Activated T-cell treated with anti-CD3 and anti-CD28 coated beads, Interleukin-2, amount 50 U/mL, for 4 hours (primary cell): ENCODE measurements at regions not wholly inside any gene's neighbourhood (a gene's known extent, or its start where the extent isn't known, plus 50 kb on each side); places are given as distances from the start of the nearest gene placed in this dataset.

Source experiments
- ATAC-seq, 2 donors: fragments of 200-7000 bp; cut with Tn5 transposase; one replicate each; pipeline ENCODE4 v1.10.0; 2021
- DNase-seq: peaks from one replicate; pipeline ENCODE4 v3.0.0-alpha.2; 2020
- H3K27me3 Mint-ChIP-seq: one replicate; pipeline ENCODE4 v1.8.0; 2021; ENCODE audit warnings: low read depth, mixed read lengths
- H3K36me3 Mint-ChIP-seq: one replicate; pipeline ENCODE4 v1.8.0; 2022; ENCODE audit warnings: mixed read lengths; ENCODE audit not compliant: insufficient read depth
- H3K4me1 Mint-ChIP-seq: one replicate; pipeline ENCODE4 v1.8.0; 2021; ENCODE audit warnings: low read depth, mixed read lengths
- H3K4me3 Mint-ChIP-seq: one replicate; pipeline ENCODE4 v1.8.0; 2021; ENCODE audit warnings: mild to moderate bottlenecking, moderate library complexity, mixed read lengths
- H3K9me3 Mint-ChIP-seq: one replicate; pipeline ENCODE4 v1.8.0; 2021; ENCODE audit warnings: mixed read lengths

- DNase-seq = no peak
- H3K9me3 Mint-ChIP-seq = no peaks in the 10 kb centered on the region
- no peak for ATAC-seq
- no peaks in the 10 kb centered on the region for H3K36me3 Mint-ChIP-seq
- H3K4me1 Mint-ChIP-seq = peaks cover 4% of the 10 kb centered on the region
- H3K27me3 Mint-ChIP-seq = no peaks in the 10 kb centered on the region
- H3K4me3 Mint-ChIP-seq = no peak overlapping the region
Observed at GRCh38 chr15:52984507-52984906, 194.4 kb upstream of the ONECUT1 start.

GRCh38 chr15:52980446-52980845, 190.3 kb upstream of the ONECUT1 start:
- Mint-ChIP-seq H3K4me1 (peaks cover 4% of the 10 kb centered on the region), H3K4me3 (no peak overlapping the region), H3K36me3 (no peaks in the 10 kb centered on the region), H3K27me3 (no peaks in the 10 kb centered on the region), H3K9me3 (peaks cover 3% of the 10 kb centered on the region)
- ATAC-seq (no peak), DNase-seq (no peak)

GRCh38 chr15:52976516-52977075, 186.5 kb upstream of the ONECUT1 start:
- ATAC-seq (no peak), DNase-seq (no peak)
- H3K27me3 Mint-ChIP-seq = peaks cover 2% of the 10 kb centered on the region
- H3K4me1 Mint-ChIP-seq = peaks cover 4% of the 10 kb centered on the region
- peaks cover 3% of the 10 kb centered on the region for H3K9me3 Mint-ChIP-seq
- no peak overlapping the region for H3K4me3 Mint-ChIP-seq
- H3K36me3 Mint-ChIP-seq = no peaks in the 10 kb centered on the region

- no peak for DNase-seq
- Mint-ChIP-seq H3K4me1 (no peaks in the 10 kb centered on the region), H3K9me3 (peaks cover 3% of the 10 kb centered on the region), H3K27me3 (peaks cover 4% of the 10 kb centered on the region), H3K36me3 (no peaks in the 10 kb centered on the region), H3K4me3 (no peak overlapping the region)
- ATAC-seq = no peak
Observed at GRCh38 chr15:52975941-52976449, 185.9 kb upstream of the ONECUT1 start.

GRCh38 chr15:52963865-52964264, 173.7 kb upstream of the ONECUT1 start:
- DNase-seq = no peak
- Mint-ChIP-seq H3K27me3 (peaks cover 10% of the 10 kb centered on the region), H3K9me3 (peaks cover 3% of the 10 kb centered on the region), H3K36me3 (no peaks in the 10 kb centered on the region), H3K4me1 (no peaks in the 10 kb centered on the region), H3K4me3 (no peak overlapping the region)
- ATAC-seq = no peak

GRCh38 chr15:52960283-52960682, 170.1 kb upstream of the ONECUT1 start:
- Mint-ChIP-seq H3K4me3 (no peak overlapping the region), H3K4me1 (no peaks in the 10 kb centered on the region), H3K36me3 (no peaks in the 10 kb centered on the region), H3K9me3 (no peaks in the 10 kb centered on the region), H3K27me3 (peaks cover 7% of the 10 kb centered on the region)
- DNase-seq (no peak), ATAC-seq (no peak)

GRCh38 chr15:52943746-52944145, 153.6 kb upstream of the ONECUT1 start:
- no peak for ATAC-seq
- Mint-ChIP-seq H3K4me1 (no peaks in the 10 kb centered on the region), H3K36me3 (no peaks in the 10 kb centered on the region), H3K4me3 (no peak overlapping the region), H3K27me3 (peaks cover 9% of the 10 kb centered on the region), H3K9me3 (peaks cover 3% of the 10 kb centered on the region)
- no peak for DNase-seq

GRCh38 chr15:52936489-52936888, 146.4 kb upstream of the ONECUT1 start:
- ATAC-seq = no peak
- DNase-seq = no peak
- Mint-ChIP-seq H3K4me3 (no peak overlapping the region), H3K27me3 (no peaks in the 10 kb centered on the region), H3K36me3 (no peaks in the 10 kb centered on the region), H3K4me1 (no peaks in the 10 kb centered on the region), H3K9me3 (peaks cover 3% of the 10 kb centered on the region)

GRCh38 chr15:52925130-52925529, 135.0 kb upstream of the ONECUT1 start:
- no peak for DNase-seq
- H3K4me1 Mint-ChIP-seq = no peaks in the 10 kb centered on the region

GRCh38 chr15:52924630-52925029, 134.5 kb upstream of the ONECUT1 start:
- Mint-ChIP-seq H3K36me3 (no peaks in the 10 kb centered on the region), H3K9me3 (no peaks in the 10 kb centered on the region)

More at GRCh38 chr15:52925130-52925529, 135.0 kb upstream of the ONECUT1 start:
- Mint-ChIP-seq H3K4me3 (no peak overlapping the region), H3K36me3 (no peaks in the 10 kb centered on the region), H3K27me3 (peaks cover 13% of the 10 kb centered on the region), H3K9me3 (no peaks in the 10 kb centered on the region)
- no peak for ATAC-seq

GRCh38 chr15:52923626-52924025, 133.5 kb upstream of the ONECUT1 start:
- H3K27me3 Mint-ChIP-seq = peaks cover 13% of the 10 kb centered on the region
- no peaks in the 10 kb centered on the region for H3K4me1 Mint-ChIP-seq
- H3K4me3 Mint-ChIP-seq = no peak overlapping the region
- no peaks in the 10 kb centered on the region for H3K9me3 Mint-ChIP-seq
- DNase-seq (no peak), ATAC-seq (no peak)
- no peaks in the 10 kb centered on the region for H3K36me3 Mint-ChIP-seq

More at GRCh38 chr15:52924630-52925029, 134.5 kb upstream of the ONECUT1 start:
- ATAC-seq = no peak
- Mint-ChIP-seq H3K27me3 (peaks cover 13% of the 10 kb centered on the region), H3K4me3 (no peak overlapping the region), H3K4me1 (no peaks in the 10 kb centered on the region)
- no peak for DNase-seq

GRCh38 chr15:52922871-52923270, 132.7 kb upstream of the ONECUT1 start:
- Mint-ChIP-seq H3K9me3 (no peaks in the 10 kb centered on the region), H3K27me3 (peaks cover 13% of the 10 kb centered on the region), H3K4me1 (no peaks in the 10 kb centered on the region), H3K4me3 (no peak overlapping the region), H3K36me3 (no peaks in the 10 kb centered on the region)
- ATAC-seq (no peak), DNase-seq (no peak)

GRCh38 chr15:52912172-52912571, 122.0 kb upstream of the ONECUT1 start:
- DNase-seq = no peak
- H3K4me1 Mint-ChIP-seq = no peaks in the 10 kb centered on the region

GRCh38 chr15:52893338-52893737, 103.2 kb upstream of the ONECUT1 start:
- Mint-ChIP-seq H3K4me3 (no peak overlapping the region), H3K36me3 (no peaks in the 10 kb centered on the region), H3K27me3 (peaks cover 5% of the 10 kb centered on the region), H3K4me1 (no peaks in the 10 kb centered on the region), H3K9me3 (no peaks in the 10 kb centered on the region)
- no peak for DNase-seq
- ATAC-seq = no peak

More at GRCh38 chr15:52912172-52912571, 122.0 kb upstream of the ONECUT1 start:
- Mint-ChIP-seq H3K36me3 (no peaks in the 10 kb centered on the region), H3K4me3 (no peak overlapping the region), H3K9me3 (peaks cover 3% of the 10 kb centered on the region), H3K27me3 (peaks cover 8% of the 10 kb centered on the region)
- ATAC-seq = no peak

GRCh38 chr15:52879904-52880303, 89.8 kb upstream of the ONECUT1 start:
- ATAC-seq = no peak
- no peaks in the 10 kb centered on the region for H3K9me3 Mint-ChIP-seq
- H3K27me3 Mint-ChIP-seq = peaks cover 13% of the 10 kb centered on the region
- DNase-seq = no peak
- H3K36me3 Mint-ChIP-seq = no peaks in the 10 kb centered on the region
- no peaks in the 10 kb centered on the region for H3K4me1 Mint-ChIP-seq
- no peak overlapping the region for H3K4me3 Mint-ChIP-seq
